GM19463 (cell line): ENCODE measurements at regions not wholly inside any gene's neighbourhood (a gene's known extent, or its start where the extent isn't known, plus 50 kb on each side); places are given as distances from the start of the nearest gene placed in this dataset.

Experiments used
- ATAC-seq: cut with Tn5 transposase; IDR thresholded peaks from one replicate; pipeline ENCODE4 v1.9.1; 2021; ENCODE audit warnings: mild to moderate bottlenecking, moderate library complexity; ENCODE audit not compliant: unreplicated experiment

DNA sequence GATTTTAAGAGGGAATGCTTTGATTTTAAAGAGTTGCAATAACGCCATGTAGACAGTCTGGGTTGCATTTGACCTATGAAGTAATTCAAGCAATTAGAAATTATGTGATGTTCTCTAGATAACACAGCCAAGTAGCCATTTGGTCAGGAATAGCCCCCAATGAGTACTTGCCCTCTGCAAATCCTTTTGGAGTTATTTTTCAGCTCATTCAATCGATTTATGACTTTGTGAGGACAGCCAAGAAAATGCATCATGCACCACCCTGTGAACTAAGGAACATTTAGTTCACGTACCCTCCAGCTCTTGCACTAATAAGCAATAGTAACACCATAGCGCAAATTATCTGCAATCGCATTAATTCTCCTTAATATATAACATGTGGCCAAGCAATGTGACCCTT lies 552.6 kb upstream of the INTU start:
- no peak for ATAC-seq

GRCh38 chr4:127081041-127081440 lies 551.7 kb upstream of the INTU start:
- no peak for ATAC-seq

DNA sequence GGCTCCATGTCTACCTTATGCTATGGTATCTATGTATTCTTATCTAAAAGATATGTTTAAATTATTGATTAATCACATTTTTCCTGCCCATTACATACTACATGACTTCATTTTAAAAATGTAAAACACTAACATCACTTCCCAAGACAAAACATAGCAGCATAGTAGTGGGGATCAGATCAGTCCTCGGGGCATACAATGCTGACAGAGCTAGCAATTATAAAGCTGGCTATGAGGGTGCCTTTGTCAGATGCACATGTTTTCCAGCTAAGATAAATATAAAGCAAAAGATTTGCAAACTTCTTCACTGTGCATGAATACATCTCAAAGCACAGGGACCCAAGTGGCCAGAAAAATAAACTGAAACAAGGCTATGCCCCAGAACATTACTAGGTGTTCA lies 549.8 kb upstream of the INTU start:
- ATAC-seq, result no peak

GRCh38 chr4:127084666-127085065 lies 548.1 kb upstream of the INTU start:
- no peak for ATAC-seq

- ATAC-seq, result no peak
These were observed 535.7 kb upstream of the INTU start for GRCh38 chr4:127097061-127097460.

DNA sequence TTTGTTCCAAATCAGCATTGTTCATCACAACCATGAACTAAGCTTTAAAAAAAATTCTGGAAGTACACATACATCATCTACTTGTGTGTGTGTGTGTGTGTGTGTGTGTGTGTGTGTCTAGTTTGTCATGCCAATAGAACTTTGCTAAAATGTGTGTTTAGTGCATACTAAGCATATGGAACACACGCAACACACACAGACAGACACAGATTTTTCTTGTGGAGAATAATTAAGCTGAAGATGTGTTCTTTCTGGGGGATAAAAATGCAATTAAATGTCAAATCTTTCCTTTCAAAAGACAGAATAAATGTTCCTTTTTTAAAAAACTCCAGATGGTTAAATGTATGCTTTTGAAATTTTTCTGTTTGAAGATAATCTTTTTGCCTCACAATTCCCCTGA lies 530.4 kb upstream of the INTU start:
- ATAC-seq, result no peak

GRCh38 chr4:127103681-127104115 lies 529.1 kb upstream of the INTU start:
- ATAC-seq, result no peak

- no peak for ATAC-seq
These were observed 518.9 kb upstream of the INTU start for GRCh38 chr4:127113844-127114362.

GRCh38 chr4:127118681-127119080 lies 514.1 kb upstream of the INTU start:
- ATAC-seq, result no peak

DNA sequence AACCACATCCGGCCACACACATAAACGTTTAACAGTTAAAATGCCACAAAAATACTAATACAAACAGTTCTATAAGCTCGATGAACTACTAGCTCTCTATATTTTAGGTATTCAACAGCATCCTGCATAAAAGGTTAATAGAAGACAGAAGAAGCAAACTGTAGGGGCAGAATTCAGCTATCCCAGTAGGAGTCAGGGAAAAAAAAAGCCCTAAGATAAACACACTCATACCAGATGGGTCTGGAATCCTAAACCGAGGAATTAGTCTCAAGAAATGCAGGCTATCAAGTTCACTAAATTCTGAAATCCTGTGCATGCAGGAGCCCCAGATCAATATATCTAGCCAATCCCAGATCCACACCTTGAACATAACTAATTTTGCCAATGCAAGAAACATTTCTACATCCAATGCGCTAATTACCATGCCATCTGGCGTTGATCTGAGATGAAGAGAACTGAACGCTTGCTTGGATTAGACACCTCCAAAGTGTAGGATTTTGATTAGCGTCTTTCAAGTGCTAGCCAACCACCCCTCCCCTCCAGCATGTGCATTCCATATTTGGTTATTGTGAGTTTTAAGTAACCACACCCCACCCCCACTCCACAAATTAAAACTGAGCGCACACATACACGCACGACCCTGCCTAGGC lies 512.2 kb upstream of the INTU start:
- no peak for ATAC-seq

DNA sequence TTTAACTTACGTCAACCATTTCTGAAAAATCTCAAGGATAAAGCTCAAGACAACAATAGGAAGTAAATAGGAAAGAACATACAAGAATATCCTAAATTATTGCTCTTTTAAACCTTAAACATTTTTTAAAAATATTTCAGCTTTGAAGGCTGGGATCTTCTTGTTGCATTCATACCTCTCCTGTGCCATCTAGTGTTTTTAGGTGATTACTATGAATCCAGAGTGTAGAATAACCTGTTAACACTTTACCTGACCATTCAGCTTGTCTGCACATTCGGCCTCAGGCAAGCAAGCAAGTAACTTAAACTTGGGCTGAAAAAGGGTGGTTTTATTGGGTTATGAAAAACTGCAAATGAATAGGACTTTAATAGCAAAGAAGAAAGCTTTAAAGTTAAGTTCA lies 507.8 kb upstream of the INTU start:
- no peak for ATAC-seq

DNA sequence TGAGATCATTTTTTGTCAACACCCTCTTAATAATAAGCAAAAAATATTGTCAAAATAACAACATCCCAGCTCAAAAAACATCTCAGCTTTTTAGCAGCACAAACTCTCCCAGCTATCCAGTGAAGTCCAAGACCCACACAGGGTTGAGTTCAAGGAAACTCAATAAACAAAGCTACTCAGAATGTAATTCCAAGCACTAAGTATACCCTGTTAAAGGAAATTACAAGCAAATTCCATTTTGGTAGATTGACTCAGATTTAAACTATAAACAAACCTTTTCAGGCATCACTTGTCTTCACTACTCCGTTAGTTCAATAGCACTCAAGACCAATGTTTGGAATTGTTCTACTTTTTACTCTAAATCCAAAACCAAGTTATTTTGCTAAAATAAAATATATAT lies 506.0 kb upstream of the INTU start:
- ATAC-seq, result no peak

DNA sequence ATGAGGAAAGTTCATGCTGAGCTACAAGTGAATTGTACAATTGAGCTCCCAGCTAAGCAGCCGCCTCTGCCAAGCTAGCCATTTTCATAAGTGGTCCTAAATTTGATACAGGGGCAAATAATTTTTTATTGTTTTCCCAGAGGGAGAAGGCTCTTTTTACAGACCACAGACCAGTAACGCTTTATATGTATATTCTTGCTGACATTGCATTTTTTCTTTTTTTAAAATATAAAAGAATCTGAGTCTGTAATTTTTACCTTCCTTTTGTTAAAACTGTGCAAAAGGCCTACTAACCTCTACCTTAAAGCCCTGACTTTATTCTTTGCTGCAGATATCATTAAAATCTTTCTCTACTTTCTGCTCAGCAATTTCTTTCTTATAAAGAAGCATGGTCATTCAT lies 501.2 kb upstream of the INTU start:
- no peak for ATAC-seq

- ATAC-seq, result no peak
These were observed 498.3 kb upstream of the INTU start for GRCh38 chr4:127134490-127134889.

- ATAC-seq, result no peak
These were observed 494.2 kb upstream of the INTU start for GRCh38 chr4:127138586-127138985.

DNA sequence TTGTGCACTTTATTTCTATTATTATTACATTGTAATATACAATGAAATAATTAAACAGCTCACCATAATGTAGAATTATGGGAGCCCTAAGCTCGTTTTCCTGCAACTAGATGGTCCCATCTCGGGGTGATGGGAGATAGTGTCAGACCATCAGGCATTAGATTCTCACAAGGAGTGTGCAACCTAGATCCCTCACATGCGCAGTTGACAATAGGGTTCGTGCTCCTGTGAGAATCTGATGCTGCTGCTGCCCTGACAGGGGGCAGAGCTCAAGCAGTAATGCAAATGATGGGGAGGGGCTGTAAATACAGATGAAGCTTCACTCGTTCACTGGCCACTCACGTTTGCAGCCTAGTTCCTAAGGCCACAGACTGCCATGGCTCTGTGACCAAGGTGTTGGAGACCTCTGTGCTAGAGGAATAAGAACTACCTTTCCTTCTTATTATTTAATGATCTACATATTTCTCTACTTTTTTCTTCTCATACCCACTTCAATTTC lies 492.9 kb upstream of the INTU start:
- ATAC-seq, result no peak

GRCh38 chr4:127140306-127140705 lies 492.5 kb upstream of the INTU start:
- ATAC-seq, result no peak

GRCh38 chr4:127141856-127142255 lies 490.9 kb upstream of the INTU start:
- no peak for ATAC-seq

GRCh38 chr4:127143460-127144195 lies 489.1 kb upstream of the INTU start:
- no peak for ATAC-seq

GRCh38 chr4:127145006-127145540 lies 487.7 kb upstream of the INTU start:
- ATAC-seq, result no peak

GRCh38 chr4:127148165-127148564 lies 484.6 kb upstream of the INTU start:
- no peak for ATAC-seq

DNA sequence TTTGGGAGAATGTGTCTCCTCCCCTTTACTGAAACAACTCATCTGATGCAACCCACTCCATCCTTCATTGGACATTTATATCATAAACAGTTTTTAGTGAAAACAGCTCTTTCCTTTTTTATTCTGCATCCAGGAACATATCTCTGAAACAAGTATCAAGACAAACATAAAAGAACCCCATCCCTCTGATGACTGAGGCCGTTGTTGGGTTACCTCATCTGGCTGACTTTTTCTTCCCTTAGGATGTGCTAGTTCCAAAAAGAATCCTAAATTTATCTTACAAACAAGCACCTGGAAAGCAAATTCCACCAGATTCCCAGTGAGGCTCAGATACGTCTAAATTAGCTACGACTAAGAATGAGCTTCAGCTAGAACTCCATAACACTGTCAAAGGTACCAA lies 483.7 kb upstream of the INTU start:
- no peak for ATAC-seq
